ENCODE measurements at regions not wholly inside any gene's neighbourhood (a gene's known extent, or its start where the extent isn't known, plus 50 kb on each side); places are given as distances from the start of the nearest gene placed in this dataset.
"Not testable (repeated sequence)": the region's sequence is repeated elsewhere in the genome, so short reads cannot be mapped to it uniquely, and the experiment has no call there.

GRCh38 chr10:71085689-71086438, 126.5 kb upstream of the UNC5B start:
- H3K79me1 ChIP-seq (ENCODE audit: low read length), result no peaks in the 10 kb centered on the region
- no CpG with 5 or more reads among the region's 18 CpGs for WGBS (ENCODE audit: extremely low coverage, insufficient coverage, low lambda C conversion rate)

DNA sequence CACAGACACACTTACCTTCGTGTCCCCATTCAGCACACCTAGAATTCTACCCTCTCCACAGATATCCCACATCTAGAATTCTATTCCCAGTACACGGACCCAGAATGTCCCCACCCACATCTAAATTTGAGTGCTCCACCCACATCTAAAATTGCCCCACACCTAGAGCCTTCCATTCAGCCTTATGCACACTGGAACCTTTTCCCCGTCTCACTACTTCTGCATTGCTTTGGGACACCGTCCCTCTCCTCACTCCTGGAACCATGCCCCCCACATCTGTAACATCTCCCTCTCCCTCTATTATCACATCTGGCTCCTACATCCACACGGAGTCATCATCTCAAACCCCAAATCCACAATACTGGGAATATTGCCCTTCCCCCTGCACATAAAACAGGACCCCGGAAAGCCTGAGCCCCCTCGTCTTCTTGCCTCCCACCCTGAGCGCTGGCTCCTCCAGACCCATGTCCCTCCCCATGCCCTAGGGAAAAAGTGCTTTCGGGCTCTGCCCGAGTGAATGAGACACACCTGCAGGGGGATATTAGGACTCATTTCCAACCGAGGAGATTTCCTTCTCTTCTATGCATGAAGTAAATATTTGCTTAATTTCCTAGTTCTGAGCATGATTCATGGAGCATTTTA, 125.8 kb upstream of the UNC5B start:
- no peak overlapping the region for H3K18ac ChIP-seq (ENCODE audit: low read length)
- no peak overlapping the region for H2BK120ac ChIP-seq (ENCODE audit: low read depth, low read length)
- H3K23ac ChIP-seq (ENCODE audit: low read length), result no peak overlapping the region
- no peak overlapping the region for H3K4me2 ChIP-seq (ENCODE audit: low read length)
- WGBS (ENCODE audit: extremely low coverage, insufficient coverage, low lambda C conversion rate), result no CpG with 5 or more reads among the region's 11 CpGs
- H3K27ac ChIP-seq (ENCODE audit: low read depth, low read length), result no peak overlapping the region
- no peaks in the 10 kb centered on the region for H3K4me1 ChIP-seq (ENCODE audit: control insufficient read depth, low read depth, low read length)
- no peak overlapping the region for H4K5ac ChIP-seq (ENCODE audit: low read length)
- no peak overlapping the region for H3K4ac ChIP-seq (ENCODE audit: low read depth, low read length)
- no peaks in the 10 kb centered on the region for H3K36me3 ChIP-seq (ENCODE audit: control insufficient read depth, insufficient read depth, low read length)
- H3K9ac ChIP-seq (ENCODE audit: low read length), result no peak overlapping the region
- no peak overlapping the region for H3K4me3 ChIP-seq (ENCODE audit: low read length)
- H2BK15ac ChIP-seq (replicated peaks; ENCODE audit: low read depth), result no peak overlapping the region
- DNase-seq, result no peak
- no peaks in the 10 kb centered on the region for H3K79me1 ChIP-seq (ENCODE audit: low read length)
- no peak overlapping the region for H2BK5ac ChIP-seq (ENCODE audit: low read length)
- no peaks in the 10 kb centered on the region for H3K79me2 ChIP-seq (ENCODE audit: control insufficient read depth, insufficient read depth, low read length)
- H2AK5ac ChIP-seq (ENCODE audit: low read length), result no peak overlapping the region
- H3K27me3 ChIP-seq (ENCODE audit: insufficient read depth, low read length, poor library complexity), result no peaks in the 10 kb centered on the region
- H4K8ac ChIP-seq (ENCODE audit: low read depth, low read length), result no peak overlapping the region
- no peak overlapping the region for H3K56ac ChIP-seq (ENCODE audit: low read length)

More at GRCh38 chr10:71085689-71086438, 126.5 kb upstream of the UNC5B start:
- H2BK15ac ChIP-seq (replicated peaks; ENCODE audit: low read depth), result no peak overlapping the region
- H3K23ac ChIP-seq (ENCODE audit: low read length), result no peak overlapping the region
- H4K8ac ChIP-seq (ENCODE audit: low read depth, low read length), result no peak overlapping the region
- H3K9ac ChIP-seq (ENCODE audit: low read length), result no peak overlapping the region
- no peak overlapping the region for H3K27ac ChIP-seq (ENCODE audit: low read depth, low read length)
- H3K4me3 ChIP-seq (ENCODE audit: low read length), result no peak overlapping the region
- no peak overlapping the region for H4K5ac ChIP-seq (ENCODE audit: low read length)
- no peak overlapping the region for H3K4me2 ChIP-seq (ENCODE audit: low read length)
- H3K56ac ChIP-seq (ENCODE audit: low read length), result peak overlapping the region; percentile 5
- H3K18ac ChIP-seq (ENCODE audit: low read length), result no peak overlapping the region
- no peaks in the 10 kb centered on the region for H3K4me1 ChIP-seq (ENCODE audit: control insufficient read depth, low read depth, low read length)
- DNase-seq, result peak; percentile 46
- no peaks in the 10 kb centered on the region for H3K36me3 ChIP-seq (ENCODE audit: control insufficient read depth, insufficient read depth, low read length)
- no peaks in the 10 kb centered on the region for H3K27me3 ChIP-seq (ENCODE audit: insufficient read depth, low read length, poor library complexity)
- H3K79me2 ChIP-seq (ENCODE audit: control insufficient read depth, insufficient read depth, low read length), result no peaks in the 10 kb centered on the region
- H3K4ac ChIP-seq (ENCODE audit: low read depth, low read length), result no peak overlapping the region
- H2BK120ac ChIP-seq (ENCODE audit: low read depth, low read length), result no peak overlapping the region
- no peak overlapping the region for H2AK5ac ChIP-seq (ENCODE audit: low read length)
- no peak overlapping the region for H2BK5ac ChIP-seq (ENCODE audit: low read length)

DNA sequence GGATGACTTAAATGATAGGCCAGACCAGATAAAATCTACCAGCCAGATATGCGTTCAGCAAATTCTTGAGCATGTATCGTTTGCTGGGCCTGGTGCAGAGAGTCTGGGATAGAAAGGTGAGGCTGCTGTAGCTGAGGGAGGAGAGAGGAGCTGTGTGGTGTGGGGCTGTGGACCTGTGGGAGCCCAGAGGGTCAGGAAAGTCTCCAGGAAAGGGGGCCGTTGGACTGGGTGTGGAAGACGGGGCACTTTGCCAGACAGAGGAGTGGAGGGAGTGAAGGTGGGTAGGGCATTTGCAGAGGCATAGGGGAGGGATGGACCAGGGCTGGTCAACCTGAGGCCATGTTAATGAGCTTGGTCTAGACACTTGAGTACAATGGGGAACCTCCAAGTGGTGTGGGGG, 124.7 kb upstream of the UNC5B start:
- no peak overlapping the region for H2BK5ac ChIP-seq (ENCODE audit: low read length)
- H3K4me2 ChIP-seq (ENCODE audit: low read length), result no peak overlapping the region
- H3K18ac ChIP-seq (ENCODE audit: low read length), result no peak overlapping the region
- no peak overlapping the region for H3K23ac ChIP-seq (ENCODE audit: low read length)
- H3K4me1 ChIP-seq (ENCODE audit: control insufficient read depth, low read depth, low read length), result no peaks in the 10 kb centered on the region
- H2BK120ac ChIP-seq (ENCODE audit: low read depth, low read length), result no peak overlapping the region
- H4K8ac ChIP-seq (ENCODE audit: low read depth, low read length), result no peak overlapping the region
- H4K5ac ChIP-seq (ENCODE audit: low read length), result no peak overlapping the region
- no peak overlapping the region for H3K56ac ChIP-seq (ENCODE audit: low read length)
- no peaks in the 10 kb centered on the region for H3K79me1 ChIP-seq (ENCODE audit: low read length)
- H3K9ac ChIP-seq (ENCODE audit: low read length), result no peak overlapping the region
- no peaks in the 10 kb centered on the region for H3K27me3 ChIP-seq (ENCODE audit: insufficient read depth, low read length, poor library complexity)
- no CpG with 5 or more reads among the region's 4 CpGs for whole genome bisulfite sequencing (ENCODE audit: extremely low coverage, insufficient coverage, low lambda C conversion rate)
- H2AK5ac ChIP-seq (ENCODE audit: low read length), result no peak overlapping the region
- H3K36me3 ChIP-seq (ENCODE audit: control insufficient read depth, insufficient read depth, low read length), result no peaks in the 10 kb centered on the region
- no peak overlapping the region for H3K4ac ChIP-seq (ENCODE audit: low read depth, low read length)
- no peak overlapping the region for H2BK15ac ChIP-seq (replicated peaks; ENCODE audit: low read depth)
- no peak overlapping the region for H3K4me3 ChIP-seq (ENCODE audit: low read length)
- DNase-seq, result no peak
- H3K79me2 ChIP-seq (ENCODE audit: control insufficient read depth, insufficient read depth, low read length), result no peaks in the 10 kb centered on the region
- no peak overlapping the region for H3K27ac ChIP-seq (ENCODE audit: low read depth, low read length)

DNA sequence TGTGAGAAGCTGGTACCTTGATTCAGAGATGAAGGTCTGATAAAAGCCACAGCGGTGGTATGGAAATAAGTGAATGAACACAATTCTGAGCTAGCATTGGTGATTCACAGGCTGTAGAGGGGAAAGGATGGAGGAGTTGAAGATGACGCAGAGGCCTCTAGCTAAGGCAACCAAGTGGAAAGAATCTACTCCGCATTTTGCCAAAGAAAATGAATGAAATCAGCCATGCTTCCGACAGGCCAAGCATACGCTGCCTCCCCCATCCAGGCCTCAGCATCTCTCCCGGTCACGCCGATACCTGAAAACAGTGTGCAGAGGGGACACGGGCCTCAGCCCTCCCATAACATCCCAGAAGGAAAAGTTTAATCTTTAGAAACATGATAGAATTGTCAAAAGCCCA, 124.3 kb upstream of the UNC5B start:
- no peaks in the 10 kb centered on the region for H3K27me3 ChIP-seq (ENCODE audit: insufficient read depth, low read length, poor library complexity)
- H3K79me2 ChIP-seq (ENCODE audit: control insufficient read depth, insufficient read depth, low read length), result no peaks in the 10 kb centered on the region
- no peak overlapping the region for H3K4ac ChIP-seq (ENCODE audit: low read depth, low read length)
- no peak overlapping the region for H3K27ac ChIP-seq (ENCODE audit: low read depth, low read length)
- H2BK120ac ChIP-seq (ENCODE audit: low read depth, low read length), result no peak overlapping the region
- H3K4me2 ChIP-seq (ENCODE audit: low read length), result no peak overlapping the region
- no peak overlapping the region for H2AK5ac ChIP-seq (ENCODE audit: low read length)
- H4K5ac ChIP-seq (ENCODE audit: low read length), result no peak overlapping the region
- DNase-seq, result no peak
- WGBS (ENCODE audit: extremely low coverage, insufficient coverage, low lambda C conversion rate), result no CpG with 5 or more reads among the region's 9 CpGs
- H3K56ac ChIP-seq (ENCODE audit: low read length), result no peak overlapping the region
- H2BK15ac ChIP-seq (replicated peaks; ENCODE audit: low read depth), result no peak overlapping the region
- H3K18ac ChIP-seq (ENCODE audit: low read length), result no peak overlapping the region
- H3K4me1 ChIP-seq (ENCODE audit: control insufficient read depth, low read depth, low read length), result no peaks in the 10 kb centered on the region
- H4K8ac ChIP-seq (ENCODE audit: low read depth, low read length), result no peak overlapping the region
- no peak overlapping the region for H3K9ac ChIP-seq (ENCODE audit: low read length)
- H3K36me3 ChIP-seq (ENCODE audit: control insufficient read depth, insufficient read depth, low read length), result no peaks in the 10 kb centered on the region
- H3K79me1 ChIP-seq (ENCODE audit: low read length), result no peaks in the 10 kb centered on the region
- H2BK5ac ChIP-seq (ENCODE audit: low read length), result no peak overlapping the region
- no peak overlapping the region for H3K4me3 ChIP-seq (ENCODE audit: low read length)
- no peak overlapping the region for H3K23ac ChIP-seq (ENCODE audit: low read length)

DNA sequence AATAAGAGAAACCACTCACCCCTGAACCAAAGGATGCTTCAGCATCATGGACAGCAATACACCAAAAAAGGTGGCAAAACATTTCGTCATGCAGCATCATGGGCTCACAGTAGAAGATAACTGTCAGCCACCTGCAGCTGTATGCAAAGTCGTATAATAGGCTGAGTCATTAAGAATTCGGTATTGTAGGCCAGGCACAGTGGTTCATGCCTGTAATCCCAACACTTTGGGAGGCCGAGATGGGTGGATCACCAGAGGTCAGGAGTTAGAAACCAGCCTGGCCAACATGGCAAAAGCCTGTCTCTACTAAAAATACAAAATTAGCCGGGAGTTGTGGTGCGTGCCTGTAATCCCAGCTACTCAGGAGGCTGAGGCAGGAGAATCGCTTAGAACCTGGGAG, 123.8 kb upstream of the UNC5B start:
- not testable (repeated sequence) for DNase-seq; H3K79me1 ChIP-seq (ENCODE audit: low read length); H2BK120ac ChIP-seq (ENCODE audit: low read depth, low read length); H3K36me3 ChIP-seq (ENCODE audit: control insufficient read depth, insufficient read depth, low read length); H3K18ac ChIP-seq (ENCODE audit: low read length); H3K23ac ChIP-seq (ENCODE audit: low read length); H3K56ac ChIP-seq (ENCODE audit: low read length); H3K4me2 ChIP-seq (ENCODE audit: low read length); H2BK5ac ChIP-seq (ENCODE audit: low read length); H3K4ac ChIP-seq (ENCODE audit: low read depth, low read length); H3K27ac ChIP-seq (ENCODE audit: low read depth, low read length); H3K27me3 ChIP-seq (ENCODE audit: insufficient read depth, low read length, poor library complexity); H2AK5ac ChIP-seq (ENCODE audit: low read length); H4K8ac ChIP-seq (ENCODE audit: low read depth, low read length); H3K79me2 ChIP-seq (ENCODE audit: control insufficient read depth, insufficient read depth, low read length); H3K4me3 ChIP-seq (ENCODE audit: low read length); H3K9ac ChIP-seq (ENCODE audit: low read length); H4K5ac ChIP-seq (ENCODE audit: low read length); H2BK15ac ChIP-seq (replicated peaks; ENCODE audit: low read depth); H3K4me1 ChIP-seq (ENCODE audit: control insufficient read depth, low read depth, low read length)
- WGBS (ENCODE audit: extremely low coverage, insufficient coverage, low lambda C conversion rate), result no CpG with 5 or more reads among the region's 7 CpGs
